Lung (tissue), 11 donors: ENCODE measurements at regions not wholly inside any gene's neighbourhood (a gene's known extent, or its start where the extent isn't known, plus 50 kb on each side); places are given as distances from the start of the nearest gene placed in this dataset.

ENCODE experiments used
- ATAC-seq: fragments of 200-7000 bp; cut with Tn5 transposase; one replicate; pipeline ENCODE4 v1.9.1; 2020; ENCODE audit warnings: moderate number of reproducible peaks; ENCODE audit not compliant: insufficient read depth, low FRiP score
- DNase-seq, 3 donors: peaks; one replicate each; pipeline ENCODE4 v3.0.0-alpha.2; 2013 to 2017
- H3K27ac ChIP-seq, 2 donors: one replicate each; pipeline ENCODE4 v1.5.1; 2013; ENCODE audit warnings: mild to moderate bottlenecking in 2 of 2, moderate library complexity in 2 of 2, control low read depth in 1 of 2, inconsistent platforms in 1 of 2, low read depth in 1 of 2, low read length in 1 of 2
- H3K27me3 ChIP-seq, 3 donors: one replicate each; pipeline ENCODE4 v1.5.1; 2013; ENCODE audit warnings: low read length in 2 of 3; ENCODE audit not compliant: control insufficient read depth in 3 of 3, insufficient read depth in 3 of 3
- H3K36me3 ChIP-seq, 4 donors: one replicate each; pipeline ENCODE4 v1.5.1; 2013; ENCODE audit warnings: low read length in 4 of 4, mild to moderate bottlenecking in 1 of 4, moderate library complexity in 1 of 4; ENCODE audit not compliant: control insufficient read depth in 4 of 4, insufficient read depth in 4 of 4
- H3K4me1 ChIP-seq, 5 donors: one replicate each; pipeline ENCODE4 v1.5.1; 2013; ENCODE audit warnings: low read length in 5 of 5, mild to moderate bottlenecking in 2 of 5, moderate library complexity in 1 of 5; ENCODE audit not compliant: control insufficient read depth in 5 of 5, insufficient read depth in 5 of 5
- H3K4me3 ChIP-seq: one replicate; pipeline ENCODE4 v1.5.1; 2013; ENCODE audit warnings: mild to moderate bottlenecking, control low read depth, moderate library complexity
- H3K9ac ChIP-seq, 2 donors: one replicate each; pipeline ENCODE4 v1.5.1; 2013; ENCODE audit warnings: low read length in 2 of 2, control low read depth in 1 of 2; ENCODE audit not compliant: insufficient read depth in 1 of 2
- H3K9me3 ChIP-seq, 4 donors: one replicate each; pipeline ENCODE4 v1.5.1; 2013; ENCODE audit warnings: low read length in 3 of 4, mild to moderate bottlenecking in 1 of 4, moderate library complexity in 1 of 4; ENCODE audit not compliant: control insufficient read depth in 4 of 4, insufficient read depth in 3 of 4
- WGBS, 2 donors: extraction: QIAGEN DNeasy Blood & Tissue Kit; methylation state at CpG; one replicate each; pipeline ENCODE4 v1.1.7; 2013; 5-methylcytosine and 5-hydroxymethylcytosine counted together
- TF ChIP-seq, protein P1 (sequence below): IDR thresholded peaks from 2 replicates; pipeline ENCODE4 v1.5.1; 2012; ENCODE audit warnings: mild to moderate bottlenecking; ENCODE audit errors: control extremely low read depth, extremely low read depth
- donor health status: control.
- donor health status: control.
- donor health status: Bipolar disorder and iron deficiency.
- donor health status: healthy.
- donor health status: DM: yes; HTN: yes; CAD: no.

DNA sequence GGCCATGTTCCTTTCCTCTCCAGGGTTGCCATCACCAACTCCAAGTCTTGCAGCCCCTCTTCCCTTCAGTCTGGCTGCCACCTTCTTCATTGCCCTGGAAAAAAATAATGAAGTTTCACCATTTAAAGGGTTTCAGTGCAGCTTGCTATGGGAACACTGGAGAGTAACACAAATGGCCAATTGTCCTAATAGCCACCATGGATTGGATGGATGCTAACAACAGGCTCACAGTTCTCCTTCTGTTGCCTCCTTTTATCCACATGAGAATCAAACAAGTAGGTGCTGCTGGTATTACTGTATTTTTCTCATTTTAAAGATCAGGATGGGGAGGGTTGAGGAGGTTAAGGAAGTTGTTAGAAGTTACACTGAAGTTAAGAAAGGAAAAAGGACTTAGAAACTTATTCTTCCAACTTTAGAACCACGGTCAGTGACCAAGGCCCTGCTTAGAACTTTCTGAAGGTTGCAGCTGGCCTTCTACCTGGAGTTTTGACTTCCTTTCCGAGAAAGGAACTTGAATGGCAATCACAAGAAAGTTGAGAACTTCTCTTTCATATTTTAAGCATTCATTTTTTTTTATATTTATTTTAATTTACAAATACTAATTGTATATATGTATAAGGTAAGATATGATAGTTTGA, 198.0 kb upstream of the MAF start:
- no peak for ATAC-seq
- no peak overlapping the region for H3K9ac ChIP-seq
- no peaks in the 10 kb centered on the region for H3K36me3 ChIP-seq
- no peak overlapping the region for H3K27ac ChIP-seq
- H3K4me1 ChIP-seq: peaks cover 0 to 20% (median 6%) of the 10 kb centered on the region in 5 donors
- no peak overlapping the region for H3K4me3 ChIP-seq
- H3K9me3 ChIP-seq: no peaks in the 10 kb centered on the region
- no peak for DNase-seq
- no peaks in the 10 kb centered on the region for H3K27me3 ChIP-seq
- TF ChIP-seq, protein P1, sequence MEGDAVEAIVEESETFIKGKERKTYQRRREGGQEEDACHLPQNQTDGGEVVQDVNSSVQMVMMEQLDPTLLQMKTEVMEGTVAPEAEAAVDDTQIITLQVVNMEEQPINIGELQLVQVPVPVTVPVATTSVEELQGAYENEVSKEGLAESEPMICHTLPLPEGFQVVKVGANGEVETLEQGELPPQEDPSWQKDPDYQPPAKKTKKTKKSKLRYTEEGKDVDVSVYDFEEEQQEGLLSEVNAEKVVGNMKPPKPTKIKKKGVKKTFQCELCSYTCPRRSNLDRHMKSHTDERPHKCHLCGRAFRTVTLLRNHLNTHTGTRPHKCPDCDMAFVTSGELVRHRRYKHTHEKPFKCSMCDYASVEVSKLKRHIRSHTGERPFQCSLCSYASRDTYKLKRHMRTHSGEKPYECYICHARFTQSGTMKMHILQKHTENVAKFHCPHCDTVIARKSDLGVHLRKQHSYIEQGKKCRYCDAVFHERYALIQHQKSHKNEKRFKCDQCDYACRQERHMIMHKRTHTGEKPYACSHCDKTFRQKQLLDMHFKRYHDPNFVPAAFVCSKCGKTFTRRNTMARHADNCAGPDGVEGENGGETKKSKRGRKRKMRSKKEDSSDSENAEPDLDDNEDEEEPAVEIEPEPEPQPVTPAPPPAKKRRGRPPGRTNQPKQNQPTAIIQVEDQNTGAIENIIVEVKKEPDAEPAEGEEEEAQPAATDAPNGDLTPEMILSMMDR: no peak
- 84 to 88% methylated on average over 2 of the region's 2 CpGs for WGBS, 2 donors

GRCh38 chr16:79797486-79797885, 196.9 kb upstream of the MAF start:
- no peak overlapping the region for H3K4me3 ChIP-seq
- H3K9ac ChIP-seq: no peak overlapping the region
- no peaks in the 10 kb centered on the region for H3K9me3 ChIP-seq
- H3K4me1 ChIP-seq: peaks cover 0 to 28% (median 11%) of the 10 kb centered on the region in 5 donors
- no peaks in the 10 kb centered on the region for H3K27me3 ChIP-seq
- H3K27ac ChIP-seq: no peak overlapping the region
- TF ChIP-seq, protein P1: no peak
- no peaks in the 10 kb centered on the region for H3K36me3 ChIP-seq
- ATAC-seq: no peak
- DNase-seq: no peak
- WGBS, 2 donors: 95 to 96% methylated on average over 8 of the region's 8 CpGs

DNA sequence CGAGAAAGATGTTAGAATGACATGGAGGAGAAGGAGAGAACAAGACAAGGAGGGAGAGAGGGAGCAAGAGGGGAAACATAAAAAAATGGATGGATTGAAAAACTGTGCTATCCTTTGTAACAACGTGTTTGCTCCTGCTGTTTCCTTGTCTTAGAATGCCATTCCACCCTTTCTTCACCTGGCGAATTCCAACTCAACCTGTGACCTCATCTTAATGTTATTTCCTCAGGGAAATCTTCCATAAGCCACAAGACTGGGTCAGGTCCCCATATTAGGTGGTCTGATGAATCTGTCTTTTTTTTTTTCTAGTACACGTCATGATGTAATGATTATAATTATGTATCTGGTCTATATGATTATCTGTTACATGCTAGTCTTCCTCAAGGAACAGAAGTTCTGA, 195.0 kb upstream of the MAF start:
- WGBS, 2 donors: 82 to 83% methylated on average over 4 of the region's 4 CpGs

More for the DNA sequence above, 195.0 kb upstream of the MAF start:
- no peak for ATAC-seq
- Histone ChIP-seq H3K9ac (no peak overlapping the region), H3K4me1 (peaks cover 0 to 39% (median 11%) of the 10 kb centered on the region in 5 donors), H3K9me3 (no peaks in the 10 kb centered on the region), H3K4me3 (no peak overlapping the region), H3K27ac (no peak overlapping the region), H3K27me3 (no peaks in the 10 kb centered on the region), H3K36me3 (no peaks in the 10 kb centered on the region)
- no peak for DNase-seq
- TF ChIP-seq, protein P1: no peak
